NT2/D1 (cell line): ENCODE measurements at regions not wholly inside any gene's neighbourhood (a gene's known extent, or its start where the extent isn't known, plus 50 kb on each side); places are given as distances from the start of the nearest gene placed in this dataset.
"Not testable (repeated sequence)": the region's sequence is repeated elsewhere in the genome, so short reads cannot be mapped to it uniquely, and the experiment has no call there.

ENCODE experiments used
- DNase-seq: peaks from one replicate; pipeline ENCODE4 v3.0.0-alpha.2; 2011; ENCODE audit warnings: low read depth, low spot score
- H3K27me3 ChIP-seq: 2 replicates; pipeline ENCODE4 v1.6.0; 2011; ENCODE audit warnings: mild to moderate bottlenecking; ENCODE audit not compliant: insufficient read length, insufficient read depth
- H3K36me3 ChIP-seq: 2 replicates; pipeline ENCODE4 v1.6.1; 2011; ENCODE audit warnings: mild to moderate bottlenecking, low read length, mixed read lengths; ENCODE audit not compliant: insufficient read depth, insufficient read length
- H3K4me1 ChIP-seq: 2 replicates; pipeline ENCODE4 v1.5.1; 2011; ENCODE audit not compliant: insufficient read depth, insufficient read length
- H3K4me3 ChIP-seq: 2 replicates; pipeline ENCODE4 v1.5.1; 2011; ENCODE audit warnings: low read depth; ENCODE audit not compliant: insufficient read length
- H3K9ac ChIP-seq: 2 replicates; pipeline ENCODE4 v1.6.0; 2011; ENCODE audit warnings: low read depth; ENCODE audit not compliant: insufficient read length
- H3K9me3 ChIP-seq: 2 replicates; pipeline ENCODE4 v1.5.1; 2011; ENCODE audit warnings: mild to moderate bottlenecking, low read length; ENCODE audit not compliant: insufficient read depth
- SUZ12 ChIP-seq: IDR thresholded peaks from 2 replicates; pipeline ENCODE4 v1.6.1; 2011; ENCODE audit not compliant: insufficient read length, insufficient read depth; ENCODE audit errors: extremely low read depth
- YY1 ChIP-seq: IDR thresholded peaks from 2 replicates; pipeline ENCODE4 v1.6.1; 2011; ENCODE audit not compliant: insufficient read length, insufficient read depth
- ZNF274 ChIP-seq: IDR thresholded peaks from 2 replicates; pipeline ENCODE4 v1.6.1; 2011; ENCODE audit warnings: mild to moderate bottlenecking, low read depth, low read length

GRCh38 chr1:182331387-182331786 is 60.2 kb downstream of the GLUL start:
- Histone ChIP-seq H3K4me3 (no peak overlapping the region), H3K36me3 (no peaks in the 10 kb centered on the region), H3K4me1 (peaks cover 3% of the 10 kb centered on the region), H3K27me3 (no peaks in the 10 kb centered on the region), H3K9me3 (no peaks in the 10 kb centered on the region), H3K9ac (no peak overlapping the region)
- TF ChIP-seq SUZ12 (no peak), ZNF274 (no peak), YY1 (no peak)
- no peak for DNase-seq

DNA sequence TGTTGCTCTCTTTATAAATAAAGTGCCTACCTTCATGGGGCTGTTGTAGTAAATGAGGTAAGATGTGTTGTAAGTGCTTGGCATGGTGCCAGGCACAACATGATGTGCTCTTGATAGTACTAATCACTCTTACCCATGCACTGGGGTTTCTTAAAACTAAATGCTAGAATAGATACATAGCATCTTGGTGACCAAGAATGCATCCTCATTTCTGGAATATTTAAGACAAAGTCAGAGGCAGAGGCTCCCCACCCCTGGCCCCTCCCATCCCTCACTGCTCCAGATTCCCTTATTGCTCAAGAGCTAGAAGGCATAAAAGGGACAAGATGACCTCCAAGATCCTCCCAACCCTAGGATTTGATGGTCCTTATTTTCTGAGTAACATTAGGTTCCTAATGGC is 61.3 kb downstream of the GLUL start:
- no peak for TF ChIP-seq ZNF274
- no peak for TF ChIP-seq YY1
- DNase-seq, result no peak

DNA sequence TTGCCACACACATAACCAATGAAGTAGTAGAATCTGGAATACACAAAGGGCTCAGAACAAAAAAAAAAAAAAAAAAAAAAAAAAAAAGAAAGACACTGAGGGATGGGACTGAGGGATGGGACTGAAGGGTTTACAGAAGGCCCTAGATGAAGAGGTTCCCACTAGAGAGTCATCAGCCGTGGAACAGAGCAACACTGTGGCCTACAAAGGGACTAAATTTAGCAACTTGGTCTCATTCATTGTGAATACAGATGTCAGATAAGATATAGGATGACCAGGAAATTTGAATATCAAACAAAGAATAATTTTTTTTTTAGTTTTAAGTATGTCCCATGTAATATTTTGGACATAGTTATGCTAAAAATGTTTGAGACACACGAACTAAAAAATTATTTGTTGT is 62.1 kb downstream of the GLUL start:
- TF ChIP-seq ZNF274, result no peak
- Histone ChIP-seq H3K4me1 (peaks cover 3% of the 10 kb centered on the region), H3K36me3 (no peaks in the 10 kb centered on the region), H3K27me3 (no peaks in the 10 kb centered on the region), H3K4me3 (no peak overlapping the region), H3K9me3 (no peaks in the 10 kb centered on the region), H3K9ac (no peak overlapping the region)
- no peak for DNase-seq

More for the DNA sequence above, 61.3 kb downstream of the GLUL start:
- H3K4me3 ChIP-seq, result no peak overlapping the region
- no peaks in the 10 kb centered on the region for H3K27me3 ChIP-seq
- H3K4me1 ChIP-seq, result peaks cover 3% of the 10 kb centered on the region
- H3K9ac ChIP-seq, result no peak overlapping the region
- no peaks in the 10 kb centered on the region for H3K9me3 ChIP-seq
- no peaks in the 10 kb centered on the region for H3K36me3 ChIP-seq

DNA sequence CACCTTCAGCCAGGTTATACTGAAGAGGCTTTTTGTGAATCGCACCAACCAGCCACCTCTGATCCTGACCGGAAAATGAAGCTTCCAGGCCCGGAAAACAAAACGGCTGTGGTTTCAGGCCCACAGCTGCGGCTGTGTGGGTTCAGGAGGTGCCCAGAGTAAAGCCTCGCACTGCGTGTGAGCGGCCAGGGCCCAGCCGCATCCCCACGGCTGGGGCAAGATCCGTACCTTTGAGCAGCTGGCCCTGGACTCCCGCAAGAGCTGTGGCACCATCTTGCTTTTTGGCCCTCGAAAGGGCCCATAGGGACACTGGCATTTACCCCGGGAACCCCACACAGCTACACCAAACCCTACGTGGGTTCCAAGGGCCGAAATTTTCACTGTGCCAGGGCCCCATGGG is 63.0 kb downstream of the GLUL start:
- no peak for TF ChIP-seq ZNF274
- TF ChIP-seq SUZ12, result no peak
- no peak for TF ChIP-seq YY1
- no peak overlapping the region for H3K4me3 ChIP-seq
- DNase-seq, result no peak

DNA sequence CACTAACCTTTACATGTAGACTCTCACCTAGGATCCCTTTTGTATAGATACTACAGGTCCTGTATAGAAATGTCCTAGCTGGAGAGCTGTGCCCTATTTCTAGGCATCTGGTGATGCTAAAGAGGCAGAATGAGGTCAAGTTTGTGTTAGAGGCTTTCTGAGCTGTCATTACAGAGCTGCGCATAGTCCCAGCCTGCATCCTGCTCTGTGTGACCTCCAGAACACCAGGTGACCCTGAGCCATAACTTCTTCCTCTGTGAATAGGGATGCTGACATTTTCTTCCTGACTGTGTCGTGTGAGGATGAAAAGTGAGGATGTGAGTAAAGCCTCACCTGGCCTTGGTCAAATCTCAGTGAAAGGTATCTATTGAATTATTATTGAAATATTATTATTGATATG is 66.3 kb downstream of the GLUL start:
- H3K9ac ChIP-seq, result no peak overlapping the region
- H3K4me3 ChIP-seq, result no peak overlapping the region
- H3K4me1 ChIP-seq, result no peaks in the 10 kb centered on the region
- TF ChIP-seq SUZ12 (no peak), ZNF274 (no peak), YY1 (no peak)
- no peaks in the 10 kb centered on the region for H3K27me3 ChIP-seq
- H3K9me3 ChIP-seq, result no peaks in the 10 kb centered on the region
- DNase-seq, result no peak
- no peaks in the 10 kb centered on the region for H3K36me3 ChIP-seq

More for the DNA sequence above, 63.0 kb downstream of the GLUL start:
- no peaks in the 10 kb centered on the region for H3K9me3 ChIP-seq
- no peak overlapping the region for H3K9ac ChIP-seq
- peaks cover 3% of the 10 kb centered on the region for H3K4me1 ChIP-seq
- no peaks in the 10 kb centered on the region for H3K36me3 ChIP-seq
- no peaks in the 10 kb centered on the region for H3K27me3 ChIP-seq

GRCh38 chr1:182321532-182321931 is 70.1 kb downstream of the GLUL start:
- H3K36me3 ChIP-seq, DNase-seq, H3K4me3 ChIP-seq, H3K4me1 ChIP-seq, H3K9me3 ChIP-seq, H3K27me3 ChIP-seq, H3K9ac ChIP-seq: not testable (repeated sequence)

DNA sequence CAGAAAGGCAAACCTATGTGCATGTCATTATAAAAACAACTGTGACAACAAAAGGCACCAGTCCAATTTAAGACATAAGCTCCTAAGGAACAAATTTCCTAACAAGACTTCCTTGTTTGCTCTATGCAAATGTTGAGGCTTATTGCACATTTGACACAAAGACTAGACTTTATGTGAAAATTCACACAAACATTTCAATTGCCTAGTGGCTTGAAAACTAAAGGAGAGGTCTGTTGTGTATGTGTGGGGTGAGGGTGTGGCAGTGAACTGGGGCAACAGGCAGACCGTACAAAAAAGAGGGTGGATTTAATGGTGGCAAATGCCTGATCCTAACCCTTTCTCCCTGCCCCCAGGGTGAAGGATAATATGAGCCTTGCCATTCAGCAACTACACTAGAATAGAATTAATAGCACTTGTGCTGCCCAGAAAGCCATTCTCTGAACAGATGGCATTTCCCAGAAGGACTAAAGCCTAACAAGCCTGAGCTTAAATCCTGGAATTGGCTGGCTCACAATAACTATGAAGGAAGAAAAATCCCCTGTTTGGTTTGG is 73.9 kb downstream of the GLUL start:
- Histone ChIP-seq H3K27me3 (no peaks in the 10 kb centered on the region), H3K4me3 (no peak overlapping the region), H3K9me3 (no peaks in the 10 kb centered on the region; the same call in 1 of the 2 replicates), H3K4me1 (peaks cover 5% of the 10 kb centered on the region), H3K36me3 (no peaks in the 10 kb centered on the region), H3K9ac (no peak overlapping the region)
- DNase-seq, result no peak
- TF ChIP-seq SUZ12, result no peak
- TF ChIP-seq ZNF274, result no peak
- no peak for TF ChIP-seq YY1

DNA sequence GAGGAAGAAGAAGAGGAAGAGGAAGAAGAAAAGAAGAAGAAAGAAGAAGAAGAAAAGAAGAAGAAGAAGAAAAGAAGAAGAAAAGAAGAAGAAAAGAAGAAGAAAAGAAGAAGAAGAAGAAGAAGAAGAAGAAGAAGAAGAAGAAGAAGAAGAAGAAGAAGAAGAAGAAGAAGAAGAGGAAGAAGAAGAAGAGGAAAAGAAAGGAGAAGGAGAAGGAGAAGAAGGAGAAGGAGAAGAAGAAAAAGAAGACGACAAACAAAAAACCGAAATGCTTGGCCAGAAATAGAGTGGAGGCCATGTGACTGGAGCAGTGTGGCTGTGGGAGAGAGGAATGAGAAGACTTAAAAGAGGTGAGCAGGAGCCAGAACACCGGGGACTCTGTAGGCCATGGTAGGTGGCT is 75.1 kb downstream of the GLUL start:
- not testable (repeated sequence) for DNase-seq, H3K36me3 ChIP-seq, H3K27me3 ChIP-seq, H3K9me3 ChIP-seq, H3K9ac ChIP-seq, H3K4me1 ChIP-seq, H3K4me3 ChIP-seq
